HG03025 (cell line): ENCODE measurements at regions not wholly inside any gene's neighbourhood (a gene's known extent, or its start where the extent isn't known, plus 50 kb on each side); places are given as distances from the start of the nearest gene placed in this dataset.

Experiments
- ATAC-seq: cut with Tn5 transposase; IDR thresholded peaks from one replicate; pipeline ENCODE4 v1.9.1; 2021; ENCODE audit warnings: mild to moderate bottlenecking, moderate library complexity; ENCODE audit not compliant: unreplicated experiment, low FRiP score

DNA sequence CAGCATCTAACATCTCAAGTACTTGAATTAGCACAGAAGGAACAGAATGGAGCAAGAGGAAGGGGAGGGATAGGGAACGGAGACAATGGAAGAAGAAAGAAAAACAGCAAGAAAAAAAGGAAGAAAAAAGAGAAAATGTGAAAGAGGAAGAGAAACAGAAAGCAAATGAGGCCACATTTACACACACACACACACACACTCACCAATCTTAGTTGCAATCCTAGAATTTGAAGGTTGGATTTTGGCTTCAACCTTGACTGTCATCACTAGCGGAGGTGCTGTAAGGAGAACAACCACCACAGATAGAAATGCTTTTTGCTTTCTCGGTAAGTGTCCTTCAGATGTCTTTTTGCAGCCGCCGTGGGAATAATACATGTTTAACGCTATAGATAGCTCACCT is 327.1 kb upstream of the NWD2 start:
- ATAC-seq, result no peak

DNA sequence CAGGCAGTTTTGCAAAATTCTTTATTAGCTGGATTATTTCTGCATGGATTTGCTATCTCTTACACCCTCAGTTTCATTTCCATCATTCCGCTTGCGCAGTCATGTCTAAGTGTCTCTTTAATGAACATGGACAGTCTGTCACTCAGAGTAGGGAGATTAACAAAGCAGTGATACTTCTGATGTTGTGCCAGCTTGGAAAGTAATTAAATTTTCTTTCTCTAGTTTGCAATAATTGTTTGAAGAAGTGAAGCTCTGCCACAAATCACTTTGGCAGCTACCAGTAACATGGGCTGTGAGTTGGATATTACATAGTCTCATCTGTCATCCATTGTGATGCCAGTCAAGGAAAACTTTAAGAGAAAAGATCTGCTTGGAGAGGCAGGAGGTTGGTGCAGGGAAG is 324.8 kb upstream of the NWD2 start:
- ATAC-seq, result no peak

GRCh38 chr4:36921476-36922216 is 322.9 kb upstream of the NWD2 start:
- ATAC-seq, result no peak

DNA sequence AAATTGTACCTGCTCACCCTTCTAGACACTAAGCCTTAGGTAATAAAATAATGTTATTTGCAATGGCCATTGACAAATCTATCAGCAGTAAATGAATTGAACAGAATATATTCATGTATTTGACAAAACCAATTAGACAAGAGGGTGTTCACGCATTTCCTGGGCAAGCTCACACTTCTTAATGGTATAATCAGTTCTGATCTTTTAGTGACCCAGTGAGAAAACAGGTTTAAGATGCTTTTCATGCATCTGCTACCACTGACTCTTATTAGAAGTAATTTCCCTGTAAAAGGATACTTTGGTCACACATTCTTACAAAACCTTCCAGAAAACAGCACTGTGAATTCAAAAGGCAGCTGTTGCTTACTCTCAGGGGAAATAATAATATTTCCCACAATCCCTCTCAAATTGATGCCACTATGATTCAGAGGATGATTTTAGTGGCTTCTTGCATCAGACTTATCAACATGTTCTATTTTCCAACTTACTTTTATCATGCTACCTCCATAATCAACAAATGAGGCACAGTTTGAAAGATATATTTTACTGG is 313.9 kb upstream of the NWD2 start:
- ATAC-seq, result no peak

GRCh38 chr4:36944232-36944631 is 300.3 kb upstream of the NWD2 start:
- ATAC-seq, result no peak

GRCh38 chr4:36961420-36961819 is 283.1 kb upstream of the NWD2 start:
- no peak for ATAC-seq

DNA sequence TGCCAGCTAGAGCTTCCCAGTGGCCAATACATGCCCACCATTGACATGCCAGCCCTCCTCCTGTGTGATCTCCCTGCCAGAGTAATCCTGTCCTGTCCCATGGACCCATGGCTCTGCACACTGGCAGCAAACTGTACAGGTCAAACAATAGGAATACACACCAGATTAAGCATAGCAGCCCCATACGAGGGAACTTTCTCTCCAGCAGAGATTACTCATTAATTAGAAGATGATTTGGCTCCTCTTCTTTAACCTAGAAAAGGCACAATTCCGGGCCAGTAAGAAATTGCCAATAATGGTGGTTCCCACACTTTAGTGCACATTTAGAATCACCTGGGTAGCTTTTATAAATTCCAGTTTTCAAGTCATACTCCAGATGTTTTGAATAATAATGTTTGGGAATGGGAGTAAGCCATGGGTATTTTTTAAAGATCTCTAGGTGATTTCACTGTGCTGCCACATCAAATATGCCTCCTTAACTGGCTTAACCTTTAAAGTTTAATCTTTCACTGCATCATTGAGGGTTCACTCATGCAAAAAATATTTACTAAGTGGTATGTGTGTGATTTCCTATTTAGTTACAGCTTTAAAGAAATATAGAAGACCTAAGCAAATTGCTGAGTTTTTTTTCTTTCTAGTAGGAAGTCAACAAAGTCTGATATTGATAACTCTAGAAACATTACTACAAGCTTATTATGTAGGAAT is 277.6 kb upstream of the NWD2 start:
- ATAC-seq, result no peak

GRCh38 chr4:36979533-36979932 is 265.0 kb upstream of the NWD2 start:
- ATAC-seq, result no peak

DNA sequence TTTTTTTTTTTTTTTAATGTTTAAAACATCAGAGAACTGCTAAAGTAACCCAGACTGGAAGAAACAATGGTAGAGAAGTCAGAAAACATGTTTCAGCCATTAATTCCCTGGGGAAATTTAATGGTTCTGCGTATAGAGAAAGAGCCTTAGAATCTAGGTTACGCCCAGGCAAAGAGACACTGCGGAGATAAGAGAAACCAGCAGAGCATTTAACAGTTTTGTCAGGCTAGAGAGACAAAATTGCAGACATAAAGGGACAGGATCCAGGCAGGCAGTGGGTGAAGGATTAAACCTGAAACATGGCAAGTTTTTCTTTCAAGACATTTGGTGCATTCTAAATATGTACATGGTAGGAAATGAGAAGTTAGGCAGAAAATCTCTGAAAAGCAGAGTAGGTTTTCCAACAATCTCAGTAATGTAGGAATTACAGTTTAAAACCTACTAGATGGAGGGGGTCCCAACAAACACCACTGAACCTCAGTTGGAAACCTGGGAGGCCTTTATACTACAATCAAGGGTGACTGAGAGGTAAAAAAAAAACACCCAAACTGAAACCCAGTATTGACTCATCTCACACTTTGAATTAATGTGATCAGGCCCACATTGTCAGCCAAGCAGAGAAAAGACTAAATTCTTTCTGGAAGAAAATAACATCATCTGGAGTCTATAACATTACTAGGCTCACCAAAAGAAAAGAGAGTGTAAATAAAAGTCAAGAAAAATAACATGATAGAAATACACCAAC is 254.2 kb upstream of the NWD2 start:
- peak; percentile 83 for ATAC-seq

DNA sequence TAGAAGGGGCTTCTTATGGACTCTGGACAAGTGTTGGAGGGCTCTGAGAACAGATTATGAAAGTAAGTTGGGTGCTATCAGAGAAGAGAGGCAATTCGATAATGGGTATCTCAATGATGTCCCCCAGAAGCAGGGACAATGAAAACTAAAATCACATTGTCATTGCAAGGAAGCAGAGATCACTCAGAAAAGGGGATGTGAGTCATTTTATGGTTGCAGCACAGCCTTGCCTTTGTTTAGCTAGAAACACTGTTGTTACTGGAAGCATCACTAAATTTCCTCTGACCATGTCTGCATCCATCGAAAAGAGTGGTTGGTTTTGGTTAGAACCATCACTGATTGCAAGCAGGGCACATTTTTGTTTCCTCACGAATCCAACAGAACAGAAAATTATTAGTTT is 246.8 kb upstream of the NWD2 start:
- ATAC-seq, result peak; percentile 48

- ATAC-seq, result no peak
Measured at GRCh38 chr4:37000281-37000680, 244.3 kb upstream of the NWD2 start.

DNA sequence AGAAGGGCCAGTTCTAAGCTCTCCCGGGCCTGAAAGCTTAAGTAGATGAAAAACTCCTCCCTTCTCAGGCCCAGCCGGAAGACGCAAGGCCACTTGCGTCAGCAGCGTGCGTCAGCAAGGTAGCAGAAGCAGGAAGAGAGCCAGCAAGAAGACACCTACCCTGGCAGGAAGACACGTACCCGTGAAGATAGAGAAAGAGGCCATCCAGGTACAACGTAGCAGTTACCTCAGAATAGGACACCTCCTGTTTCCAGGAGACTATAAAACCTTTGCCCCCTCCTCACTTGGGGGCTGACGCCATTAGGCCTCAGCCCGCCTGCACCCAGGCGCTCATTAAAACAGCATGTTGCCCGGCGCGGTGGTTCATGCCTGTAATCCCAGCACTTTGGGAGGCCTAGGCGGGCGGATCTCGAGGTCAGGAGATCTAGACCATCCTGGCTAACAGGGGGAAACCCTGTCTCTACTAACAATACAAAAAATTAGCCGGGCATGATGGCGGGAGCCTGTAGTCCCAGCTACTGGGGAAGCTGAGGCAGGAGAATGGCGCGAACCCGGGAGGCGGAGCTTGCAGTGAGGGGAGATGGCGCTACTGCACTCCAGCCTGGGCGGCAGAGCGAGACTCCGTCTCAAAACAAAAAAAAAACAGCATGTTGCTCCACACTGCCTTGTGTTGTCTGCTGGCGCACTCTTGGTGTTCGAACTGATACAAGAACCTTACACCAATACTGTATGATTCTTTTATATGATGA is 242.7 kb upstream of the NWD2 start:
- no peak for ATAC-seq

- ATAC-seq, result no peak
Measured at GRCh38 chr4:37002625-37003024, 241.9 kb upstream of the NWD2 start.

- no peak for ATAC-seq
Measured at GRCh38 chr4:37008199-37008598, 236.3 kb upstream of the NWD2 start.

DNA sequence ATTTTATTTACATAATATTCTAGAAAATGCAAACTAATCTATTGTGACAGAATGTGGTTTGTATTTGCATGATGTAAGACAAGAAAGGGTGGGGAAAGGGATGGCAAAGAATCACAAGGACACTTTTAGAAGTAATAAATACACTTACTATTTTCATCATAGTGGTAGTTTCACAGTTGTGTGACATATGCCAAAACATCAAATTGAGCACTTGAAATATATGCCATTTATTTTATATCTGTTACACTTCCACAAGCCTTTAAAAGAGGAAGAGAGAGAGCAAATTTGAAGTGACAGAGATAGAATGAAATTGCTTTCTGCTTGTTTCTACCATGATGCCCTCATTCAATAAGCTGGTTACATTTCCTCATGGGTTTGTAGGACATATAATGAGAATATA is 230.0 kb upstream of the NWD2 start:
- no peak for ATAC-seq

GRCh38 chr4:37015391-37015790 is 229.2 kb upstream of the NWD2 start:
- ATAC-seq, result no peak

- no peak for ATAC-seq
Measured at GRCh38 chr4:37023504-37023903, 221.0 kb upstream of the NWD2 start.

DNA sequence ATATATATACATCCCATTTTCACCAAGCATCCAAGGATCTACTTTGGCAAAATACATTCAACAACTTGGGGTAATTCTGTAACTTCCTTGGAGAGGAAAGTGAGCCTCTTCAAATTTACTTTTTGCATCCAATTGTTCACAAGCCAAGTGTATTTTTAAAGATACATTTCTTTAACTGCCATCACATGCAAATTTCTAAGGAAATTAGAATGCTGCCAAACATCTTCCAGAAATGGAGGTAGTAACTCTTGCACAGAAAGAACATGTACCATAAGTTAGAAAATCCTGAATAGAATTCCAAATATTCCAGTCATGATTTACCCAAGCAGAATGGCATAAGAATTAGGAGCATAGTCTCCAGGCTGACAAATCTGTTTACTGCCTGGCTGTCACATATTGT is 220.5 kb upstream of the NWD2 start:
- ATAC-seq, result no peak

DNA sequence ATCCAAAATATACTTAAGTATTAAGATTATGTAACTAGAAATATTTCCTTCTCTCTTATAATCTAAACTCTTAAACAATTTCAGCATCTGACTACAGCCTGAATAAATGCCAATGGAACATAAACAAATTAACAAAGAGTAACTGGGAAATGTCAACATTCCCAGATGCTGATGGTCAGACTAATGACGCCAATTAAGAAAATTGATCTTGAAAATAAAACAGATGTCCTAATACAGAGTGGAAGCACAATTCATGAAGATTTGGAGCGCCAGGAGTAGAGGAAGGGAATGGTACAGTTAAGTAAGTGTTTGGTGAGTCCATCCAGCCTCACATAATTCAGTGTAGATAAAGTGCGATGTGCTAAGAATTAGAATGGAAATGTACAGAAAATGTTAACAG is 203.7 kb upstream of the NWD2 start:
- no peak for ATAC-seq

GRCh38 chr4:37043342-37043741 is 201.2 kb upstream of the NWD2 start:
- no peak for ATAC-seq

- no peak for ATAC-seq
Measured at GRCh38 chr4:37051111-37051510, 193.4 kb upstream of the NWD2 start.
